ENCODE measurements at regions not wholly inside any gene's neighbourhood (a gene's known extent, or its start where the extent isn't known, plus 50 kb on each side); places are given as distances from the start of the nearest gene placed in this dataset.

- 18 to 39% (median 21%) methylated on average over 14 to 15 of the region's 15 CpGs for WGBS, 4 donors
- Histone ChIP-seq H3K9me3 (replicated peaks in 1 of 3) (no peaks in the 10 kb centered on the region), H3K27me3 (peaks cover 4% of the 10 kb centered on the region), H3K4me3 (no peak overlapping the region), H3K27ac (no peak overlapping the region), H3K4me1 (replicated peaks in 1 of 2) (no peaks in the 10 kb centered on the region), H3K36me3 (replicated peaks in 1 of 2) (no peaks in the 10 kb centered on the region)
- no peak for DNase-seq
- intact Hi-C loops (cut with DNase I): no loop called here
- TF ChIP-seq CTCF (IDR thresholded peaks at IDR 0.05) (no peak), POLR2A (IDR thresholded peaks at IDR 0.05) (no peak)
Measured at GRCh38 chr20:51221791-51222408, 199.0 kb upstream of the KCNG1 start.

GRCh38 chr20:51221103-51221502 is 198.2 kb upstream of the KCNG1 start:
- 82 to 92% (median 87%) methylated on average over 4 of the region's 4 CpGs for WGBS, 4 donors
- peaks cover 4% of the 10 kb centered on the region for H3K27me3 ChIP-seq

GRCh38 chr20:51220293-51220706 is 197.4 kb upstream of the KCNG1 start:
- intact Hi-C loops (cut with DNase I): no loop called here
- Histone ChIP-seq H3K4me1 (replicated peaks in 1 of 2) (no peaks in the 10 kb centered on the region), H3K9me3 (replicated peaks in 1 of 3) (no peaks in the 10 kb centered on the region), H3K27ac (no peak overlapping the region), H3K36me3 (replicated peaks in 1 of 2) (no peaks in the 10 kb centered on the region), H3K4me3 (no peak overlapping the region), H3K27me3 (peaks cover 4% of the 10 kb centered on the region)
- 24 to 58% (median 25%) methylated on average over 6 to 15 of the region's 15 CpGs for WGBS, 4 donors
- DNase-seq: peak in 3 of 7 donors; percentile 7 to 35 (median 16)
- TF ChIP-seq CTCF (IDR thresholded peaks at IDR 0.05): peak; percentile 10 to 59 (median 46)
- TF ChIP-seq POLR2A (IDR thresholded peaks at IDR 0.05): no peak

More at GRCh38 chr20:51221103-51221502, 198.2 kb upstream of the KCNG1 start:
- no peak overlapping the region for H3K4me3 ChIP-seq
- intact Hi-C loops (cut with DNase I): no loop called here
- H3K9me3 ChIP-seq (replicated peaks in 1 of 3): no peaks in the 10 kb centered on the region
- no peak for TF ChIP-seq CTCF (IDR thresholded peaks at IDR 0.05)
- no peak for TF ChIP-seq POLR2A (IDR thresholded peaks at IDR 0.05)
- no peaks in the 10 kb centered on the region for H3K4me1 ChIP-seq (replicated peaks in 1 of 2)
- no peak overlapping the region for H3K27ac ChIP-seq
- H3K36me3 ChIP-seq (replicated peaks in 1 of 2): no peaks in the 10 kb centered on the region
- DNase-seq: no peak

GRCh38 chr20:51219544-51219943 is 196.6 kb upstream of the KCNG1 start:
- Histone ChIP-seq H3K4me3 (no peak overlapping the region), H3K27ac (no peak overlapping the region), H3K4me1 (replicated peaks in 1 of 2) (no peaks in the 10 kb centered on the region), H3K36me3 (replicated peaks in 1 of 2) (no peaks in the 10 kb centered on the region), H3K9me3 (replicated peaks in 1 of 3) (no peaks in the 10 kb centered on the region), H3K27me3 (peaks cover 4% of the 10 kb centered on the region)
- no peak for DNase-seq
- TF ChIP-seq CTCF (IDR thresholded peaks at IDR 0.05) (no peak), POLR2A (IDR thresholded peaks at IDR 0.05) (no peak)
- 83 to 94% (median 88%) methylated on average over 1 of the region's 1 CpG for WGBS, 4 donors
- intact Hi-C loops (cut with DNase I): no loop called here

Measured in adrenal gland (tissue), 9 donors.